ENCODE measurements at regions not wholly inside any gene's neighbourhood (a gene's known extent, or its start where the extent isn't known, plus 50 kb on each side); places are given as distances from the start of the nearest gene placed in this dataset.

DNA sequence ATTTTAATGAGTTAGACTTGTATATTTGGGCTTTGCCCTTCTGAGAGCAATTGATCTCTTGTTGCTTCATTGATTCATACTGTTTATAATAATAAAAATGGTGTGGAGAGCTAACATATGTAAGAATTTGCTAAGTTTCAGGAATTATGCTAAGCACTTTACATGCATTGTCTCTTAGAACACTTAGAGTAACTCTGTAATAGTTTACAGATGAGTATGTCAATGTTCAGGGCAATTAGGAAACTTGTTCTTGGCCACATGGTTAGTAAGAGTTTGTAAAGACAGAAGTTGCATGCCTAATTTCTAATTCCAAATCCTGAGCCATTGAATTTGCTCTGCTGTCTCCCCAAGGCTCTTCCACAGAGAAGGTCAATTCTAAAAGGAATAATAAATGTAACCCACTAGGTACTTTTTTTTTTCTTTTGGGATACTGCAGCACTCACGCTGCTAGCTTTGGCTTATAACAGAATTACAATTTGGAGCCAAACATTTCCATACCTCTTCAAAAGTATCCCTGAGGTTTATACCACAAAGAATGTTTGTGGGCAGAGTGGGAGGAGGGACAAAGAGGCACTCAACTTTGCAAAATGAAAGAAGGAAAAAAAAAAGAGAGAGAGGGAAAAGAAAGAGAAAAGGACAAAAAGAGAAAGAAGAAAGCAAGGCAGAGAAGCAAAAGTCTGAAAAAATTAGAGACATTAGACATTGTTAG lies 232.4 kb downstream of the CALCRL start:
- H3K9me3 ChIP-seq = peaks cover 0 to 8% of the 10 kb centered on the region in 2 donors
- TF ChIP-seq, protein P1, sequence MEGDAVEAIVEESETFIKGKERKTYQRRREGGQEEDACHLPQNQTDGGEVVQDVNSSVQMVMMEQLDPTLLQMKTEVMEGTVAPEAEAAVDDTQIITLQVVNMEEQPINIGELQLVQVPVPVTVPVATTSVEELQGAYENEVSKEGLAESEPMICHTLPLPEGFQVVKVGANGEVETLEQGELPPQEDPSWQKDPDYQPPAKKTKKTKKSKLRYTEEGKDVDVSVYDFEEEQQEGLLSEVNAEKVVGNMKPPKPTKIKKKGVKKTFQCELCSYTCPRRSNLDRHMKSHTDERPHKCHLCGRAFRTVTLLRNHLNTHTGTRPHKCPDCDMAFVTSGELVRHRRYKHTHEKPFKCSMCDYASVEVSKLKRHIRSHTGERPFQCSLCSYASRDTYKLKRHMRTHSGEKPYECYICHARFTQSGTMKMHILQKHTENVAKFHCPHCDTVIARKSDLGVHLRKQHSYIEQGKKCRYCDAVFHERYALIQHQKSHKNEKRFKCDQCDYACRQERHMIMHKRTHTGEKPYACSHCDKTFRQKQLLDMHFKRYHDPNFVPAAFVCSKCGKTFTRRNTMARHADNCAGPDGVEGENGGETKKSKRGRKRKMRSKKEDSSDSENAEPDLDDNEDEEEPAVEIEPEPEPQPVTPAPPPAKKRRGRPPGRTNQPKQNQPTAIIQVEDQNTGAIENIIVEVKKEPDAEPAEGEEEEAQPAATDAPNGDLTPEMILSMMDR (IDR thresholded peaks at IDR 0.05) = no peak
- H3K4me1 ChIP-seq = no peaks in the 10 kb centered on the region
- intact Hi-C loops (cut with DNase I) = no loop called here
- DNase-seq (ENCODE audit: low spot score in 2 of 2) = no peak
- H3K27ac ChIP-seq = no peak overlapping the region
- H3K4me3 ChIP-seq = no peak overlapping the region
- no peaks in the 10 kb centered on the region for H3K36me3 ChIP-seq
- H3K27me3 ChIP-seq = no peaks in the 10 kb centered on the region

DNA sequence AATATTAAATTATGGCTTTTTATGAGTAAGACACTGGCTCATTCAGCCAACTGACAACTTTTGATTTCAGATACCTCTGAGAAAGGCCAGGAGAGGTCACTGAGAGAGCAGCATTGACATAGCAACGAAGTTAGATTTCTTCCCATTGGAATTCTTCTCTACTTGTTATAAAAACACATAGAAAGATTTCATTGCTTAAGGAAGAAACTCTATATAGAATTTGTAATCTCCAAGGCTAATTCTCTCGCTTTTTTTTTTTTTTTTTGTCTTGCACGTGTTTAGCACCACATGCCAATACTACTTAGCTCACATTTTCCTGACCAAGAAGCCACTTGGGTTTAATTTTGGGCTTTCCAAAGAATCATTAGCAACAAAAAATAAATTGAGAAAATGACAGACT lies 233.7 kb downstream of the CALCRL start:
- Histone ChIP-seq H3K9me3 (peaks cover 0 to 8% of the 10 kb centered on the region in 2 donors), H3K36me3 (no peaks in the 10 kb centered on the region), H3K4me1 (no peaks in the 10 kb centered on the region), H3K27me3 (no peaks in the 10 kb centered on the region), H3K27ac (no peak overlapping the region), H3K4me3 (no peak overlapping the region)
- DNase-seq (ENCODE audit: low spot score in 2 of 2) = no peak
- TF ChIP-seq, protein P1 (IDR thresholded peaks at IDR 0.05) = no peak
- intact Hi-C loops (cut with DNase I) = no loop called here

DNA sequence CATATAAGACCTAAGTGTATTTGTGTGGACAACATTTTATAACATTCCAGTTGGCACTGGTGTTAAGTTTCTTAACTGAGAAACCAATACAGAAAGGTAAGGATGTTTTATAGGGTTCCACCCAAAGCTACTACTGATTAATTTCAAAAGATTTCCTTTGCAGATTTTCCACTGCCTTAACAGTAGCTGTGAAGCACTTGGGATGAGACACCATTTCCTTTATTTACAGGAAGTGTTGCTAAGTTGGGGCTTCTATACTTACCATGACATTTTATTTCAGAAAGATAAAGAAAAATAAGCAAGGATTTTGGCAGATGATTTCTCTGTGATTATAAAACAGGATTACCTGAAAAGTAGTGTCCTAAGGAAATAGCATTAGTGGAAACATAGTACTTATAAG lies 234.3 kb downstream of the CALCRL start:
- Histone ChIP-seq H3K27me3 (no peaks in the 10 kb centered on the region), H3K9me3 (peaks cover 0 to 8% of the 10 kb centered on the region in 2 donors), H3K4me3 (no peak overlapping the region), H3K36me3 (no peaks in the 10 kb centered on the region), H3K4me1 (no peaks in the 10 kb centered on the region), H3K27ac (no peak overlapping the region)
- TF ChIP-seq, protein P1 (IDR thresholded peaks at IDR 0.05) = no peak
- intact Hi-C loops (cut with DNase I) = no loop called here
- no peak for DNase-seq (ENCODE audit: low spot score in 2 of 2)

DNA sequence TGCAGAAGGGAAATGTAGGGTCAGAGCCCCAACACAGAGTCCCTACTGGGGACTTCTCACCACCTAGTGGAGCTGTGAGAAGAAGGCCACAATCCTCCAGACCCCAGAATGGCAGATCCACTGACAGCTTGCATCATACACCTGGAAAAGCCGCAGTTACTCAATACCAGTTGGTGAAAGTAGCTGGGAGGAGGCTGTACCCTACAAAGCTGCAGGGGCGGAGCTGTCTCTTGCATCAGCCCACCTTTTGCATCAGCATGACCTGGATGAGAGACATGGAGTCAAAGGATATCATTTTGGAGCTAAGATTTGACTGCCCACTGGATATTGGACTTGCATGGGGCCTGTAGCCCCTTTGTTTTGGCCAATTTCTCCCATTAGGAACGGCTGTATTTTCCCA lies 237.3 kb downstream of the CALCRL start:
- TF ChIP-seq, protein P1 (IDR thresholded peaks at IDR 0.05) = no peak

DNA sequence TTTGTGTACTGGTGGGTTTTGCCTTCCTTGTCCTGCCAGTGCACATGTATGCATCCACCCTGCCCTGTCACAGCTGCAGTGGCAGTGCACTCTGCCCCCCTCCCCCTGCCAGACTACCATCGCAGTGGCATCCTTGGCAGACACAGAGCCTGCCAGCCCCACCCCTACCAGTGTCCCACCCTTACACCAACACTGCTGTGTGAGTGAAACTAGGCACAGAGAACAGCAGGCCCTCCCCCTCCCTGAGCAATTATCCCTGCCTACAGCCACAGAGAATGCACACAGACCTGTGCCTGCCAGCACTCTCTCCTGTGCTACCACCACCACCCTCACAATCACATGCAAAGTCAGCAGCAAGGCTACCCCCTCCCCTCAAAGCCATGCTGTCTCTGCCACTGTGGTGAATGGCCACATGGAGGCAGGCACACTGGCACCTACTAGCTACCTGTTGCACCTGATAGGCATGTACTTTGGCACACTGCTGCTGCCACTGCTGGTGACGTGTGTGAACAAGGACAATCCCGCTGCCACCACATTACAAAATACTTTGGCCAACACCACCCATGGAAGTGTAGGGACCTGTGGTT lies 239.8 kb downstream of the CALCRL start:
- H3K27ac ChIP-seq = no peak overlapping the region
- H3K4me1 ChIP-seq = no peaks in the 10 kb centered on the region
- H3K27me3 ChIP-seq = no peaks in the 10 kb centered on the region
- no peaks in the 10 kb centered on the region for H3K36me3 ChIP-seq
- DNase-seq (ENCODE audit: low spot score in 2 of 2) = no peak
- H3K9me3 ChIP-seq = peaks cover 0 to 8% of the 10 kb centered on the region in 2 donors
- TF ChIP-seq, protein P1 (IDR thresholded peaks at IDR 0.05) = no peak
- intact Hi-C loops (cut with DNase I) = no loop called here
- no peak overlapping the region for H3K4me3 ChIP-seq

More for the DNA sequence above, 237.3 kb downstream of the CALCRL start:
- Histone ChIP-seq H3K27ac (no peak overlapping the region), H3K9me3 (peaks cover 0 to 8% of the 10 kb centered on the region in 2 donors), H3K27me3 (no peaks in the 10 kb centered on the region), H3K4me3 (no peak overlapping the region), H3K4me1 (no peaks in the 10 kb centered on the region), H3K36me3 (no peaks in the 10 kb centered on the region)
- DNase-seq (ENCODE audit: low spot score in 2 of 2) = no peak
- intact Hi-C loops (cut with DNase I) = no loop called here
